VCaP (cell line): ENCODE measurements at regions not wholly inside any gene's neighbourhood (a gene's known extent, or its start where the extent isn't known, plus 50 kb on each side); places are given as distances from the start of the nearest gene placed in this dataset.
"Not testable (repeated sequence)": the region's sequence is repeated elsewhere in the genome, so short reads cannot be mapped to it uniquely, and the experiment has no call there.

Experiments
- H3K27ac ChIP-seq: fragments of 450-650 bp; 2 replicates; pipeline ENCODE4 v1.5.1; 2017
- TF ChIP-seq, protein P1 (sequence below): fragments of 450-650 bp; conservative IDR thresholded peaks from 2 replicates; pipeline ENCODE4 v1.5.1; 2017; ENCODE audit warnings: mild to moderate bottlenecking, moderate library complexity

DNA sequence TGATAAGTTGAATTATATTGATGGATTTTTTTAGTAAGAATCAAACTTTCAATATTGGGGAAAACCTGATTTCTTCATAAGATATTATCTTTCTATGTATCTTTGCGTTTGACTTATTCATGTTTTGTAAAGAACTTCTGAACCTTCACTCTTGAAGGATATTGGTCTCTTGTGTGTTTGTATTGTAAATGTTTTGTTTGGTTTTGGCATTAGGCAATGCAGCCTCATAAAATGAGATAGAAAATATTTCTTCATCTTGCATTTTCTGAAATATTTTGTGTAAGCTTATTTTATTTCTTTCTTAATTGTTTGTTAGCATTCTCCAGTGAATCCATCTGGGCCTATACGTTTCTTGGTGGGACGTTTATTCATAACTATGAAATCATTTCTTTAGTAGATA is 271.9 kb downstream of the RAB38 start:
- H3K27ac ChIP-seq: no peak overlapping the region
- TF ChIP-seq, protein P1, sequence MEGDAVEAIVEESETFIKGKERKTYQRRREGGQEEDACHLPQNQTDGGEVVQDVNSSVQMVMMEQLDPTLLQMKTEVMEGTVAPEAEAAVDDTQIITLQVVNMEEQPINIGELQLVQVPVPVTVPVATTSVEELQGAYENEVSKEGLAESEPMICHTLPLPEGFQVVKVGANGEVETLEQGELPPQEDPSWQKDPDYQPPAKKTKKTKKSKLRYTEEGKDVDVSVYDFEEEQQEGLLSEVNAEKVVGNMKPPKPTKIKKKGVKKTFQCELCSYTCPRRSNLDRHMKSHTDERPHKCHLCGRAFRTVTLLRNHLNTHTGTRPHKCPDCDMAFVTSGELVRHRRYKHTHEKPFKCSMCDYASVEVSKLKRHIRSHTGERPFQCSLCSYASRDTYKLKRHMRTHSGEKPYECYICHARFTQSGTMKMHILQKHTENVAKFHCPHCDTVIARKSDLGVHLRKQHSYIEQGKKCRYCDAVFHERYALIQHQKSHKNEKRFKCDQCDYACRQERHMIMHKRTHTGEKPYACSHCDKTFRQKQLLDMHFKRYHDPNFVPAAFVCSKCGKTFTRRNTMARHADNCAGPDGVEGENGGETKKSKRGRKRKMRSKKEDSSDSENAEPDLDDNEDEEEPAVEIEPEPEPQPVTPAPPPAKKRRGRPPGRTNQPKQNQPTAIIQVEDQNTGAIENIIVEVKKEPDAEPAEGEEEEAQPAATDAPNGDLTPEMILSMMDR: no peak

DNA sequence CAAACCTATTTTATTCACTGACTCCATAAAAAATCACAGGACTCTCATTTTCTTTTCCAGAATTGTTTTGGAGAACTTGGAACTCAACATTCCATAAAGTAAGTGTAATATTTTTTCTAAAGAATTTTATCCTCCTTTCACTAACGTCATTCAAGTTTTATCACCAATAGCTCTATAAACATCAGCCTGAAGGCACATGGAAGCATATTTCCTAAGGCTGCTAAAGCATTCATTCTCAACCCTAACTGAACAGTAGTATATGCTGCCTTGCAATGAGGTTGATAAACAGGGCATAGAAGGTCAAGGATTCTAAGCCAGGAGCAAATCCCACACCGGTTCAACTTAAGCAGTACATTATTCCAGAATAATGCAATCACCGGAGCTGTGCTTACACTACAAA is 273.9 kb downstream of the RAB38 start:
- no peak overlapping the region for H3K27ac ChIP-seq
- TF ChIP-seq, protein P1: no peak

DNA sequence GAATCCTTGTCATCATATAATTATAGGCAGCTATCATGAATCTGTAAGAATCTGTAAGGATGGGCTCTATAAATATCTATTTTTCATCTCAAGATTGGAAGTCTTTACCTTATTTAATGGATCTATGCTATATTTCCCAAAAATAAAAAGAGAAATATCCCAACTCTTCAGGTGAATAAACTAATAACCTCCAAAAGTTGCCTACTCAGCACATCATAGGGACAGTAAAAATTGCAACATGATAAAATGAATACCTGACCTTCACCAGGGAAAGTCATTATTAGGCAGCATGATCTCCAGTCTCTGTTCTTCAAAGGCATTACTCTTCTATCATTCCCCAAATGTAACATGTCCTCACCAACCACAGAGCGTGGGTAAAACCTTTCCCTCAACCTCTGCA is 277.3 kb downstream of the RAB38 start:
- TF ChIP-seq, protein P1: no peak
- no peak overlapping the region for H3K27ac ChIP-seq

DNA sequence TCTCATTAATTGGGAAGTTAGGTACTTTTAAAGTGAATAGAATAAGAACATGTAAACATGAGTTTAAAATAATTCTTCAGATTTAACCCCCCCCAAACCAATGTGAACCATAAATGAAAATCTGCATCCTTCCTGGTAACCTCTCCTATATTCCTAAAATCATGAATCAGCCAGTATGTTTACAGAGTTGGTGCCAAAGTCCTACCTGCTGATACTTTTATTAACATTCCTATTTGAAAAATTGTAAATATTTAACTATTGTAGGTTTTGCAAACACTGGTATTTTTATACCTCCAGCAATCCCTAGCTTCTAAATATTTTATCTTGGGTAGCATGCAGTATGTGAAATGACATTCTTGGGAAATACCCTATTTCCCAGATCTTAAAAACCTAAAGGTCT is 278.2 kb downstream of the RAB38 start:
- H3K27ac ChIP-seq: no peak overlapping the region
- TF ChIP-seq, protein P1: no peak

DNA sequence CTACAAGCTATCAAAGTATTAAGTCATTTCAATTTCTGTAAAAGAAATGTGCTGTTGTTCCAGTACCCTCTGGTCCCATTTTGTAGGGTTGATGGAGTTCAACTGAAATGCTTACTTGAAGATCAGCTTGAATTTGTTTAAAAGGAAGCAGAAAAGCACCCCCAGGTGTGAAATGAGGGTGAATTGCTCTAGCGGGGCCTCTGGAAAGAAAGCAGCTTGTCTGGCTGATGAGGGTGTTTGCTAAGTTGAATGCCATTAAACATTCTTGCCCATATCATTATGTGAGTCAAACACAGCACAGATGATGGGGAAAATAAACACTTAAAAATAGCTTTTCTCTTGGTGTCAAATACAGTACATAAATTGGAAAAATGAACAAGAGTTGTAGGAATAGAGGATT is 280.3 kb downstream of the RAB38 start:
- TF ChIP-seq, protein P1: no peak
- no peak overlapping the region for H3K27ac ChIP-seq

DNA sequence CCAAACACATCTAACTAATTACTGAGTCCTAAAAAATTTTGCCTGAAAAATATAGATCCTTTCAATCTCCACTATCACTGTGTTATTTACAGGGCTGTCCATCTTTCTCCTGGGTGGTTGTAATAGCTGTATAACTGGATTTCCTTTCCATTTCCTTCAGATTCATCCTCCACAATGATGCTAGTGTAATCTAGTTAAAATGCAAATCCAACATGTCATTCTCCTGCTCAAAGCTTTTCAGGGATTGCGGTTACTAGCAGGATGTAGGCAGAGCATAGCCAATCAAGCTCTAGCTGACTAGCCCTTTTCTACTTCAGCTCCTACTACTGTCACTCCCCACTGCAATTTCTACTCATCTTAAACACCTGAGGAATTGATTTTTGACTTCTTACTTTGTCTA is 283.0 kb downstream of the RAB38 start:
- TF ChIP-seq, protein P1: no peak
- no peak overlapping the region for H3K27ac ChIP-seq

DNA sequence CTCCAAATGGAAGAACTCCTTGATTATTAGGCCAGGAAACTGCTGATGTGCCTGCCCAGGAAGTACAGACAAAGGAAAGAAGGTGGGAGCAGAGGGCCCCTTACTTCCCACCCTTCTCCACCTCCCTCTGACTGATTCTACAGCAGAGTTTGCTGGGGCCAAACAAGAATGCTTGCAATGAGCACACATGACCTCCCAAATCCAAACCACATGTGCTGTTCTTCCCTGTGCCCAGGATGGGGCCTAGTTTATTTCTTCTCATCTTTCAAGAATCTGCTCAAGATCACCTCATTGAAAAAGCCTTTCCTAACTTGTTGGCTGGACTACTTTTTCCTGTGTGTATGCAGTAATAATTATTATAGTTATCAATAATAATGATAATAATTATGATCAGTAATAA is 286.1 kb downstream of the RAB38 start:
- no peak overlapping the region for H3K27ac ChIP-seq
- TF ChIP-seq, protein P1: no peak

DNA sequence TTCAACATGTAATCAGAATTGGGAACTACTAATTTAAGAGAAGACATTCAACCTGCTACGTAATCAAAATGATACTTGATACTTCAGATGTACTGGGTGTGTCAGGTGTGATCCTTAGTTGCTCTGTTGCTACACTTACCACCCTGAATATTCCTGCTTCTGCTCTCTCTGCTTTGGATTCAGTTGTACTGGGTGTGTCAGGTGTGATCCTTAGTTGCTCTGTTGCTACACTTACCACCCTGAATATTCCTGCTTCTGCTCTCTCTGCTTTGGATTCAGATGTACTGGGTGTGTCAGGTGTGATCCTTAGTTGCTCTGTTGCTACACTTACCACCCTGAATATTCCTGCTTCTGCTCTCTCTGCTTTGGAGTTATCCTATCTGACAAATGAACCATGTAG is 290.2 kb downstream of the RAB38 start:
- H3K27ac ChIP-seq: not testable (repeated sequence)
